HepG2 (cell line): ENCODE measurements at regions not wholly inside any gene's neighbourhood (a gene's known extent, or its start where the extent isn't known, plus 50 kb on each side); places are given as distances from the start of the nearest gene placed in this dataset.

Experiments used
- ATAC-seq: fragments of 200-7000 bp; cut with Tn5 transposase; 3 replicates; pipeline ENCODE4 v1.9.1; 2020; ENCODE audit warnings: mild to moderate bottlenecking, moderate library complexity
- BruUV-seq: library from RNA; stranded (reverse); fragments of 400-500 nt; replicated peaks from 2 replicates; lab custom pipeline; 2021; lab: Mats Ljungman, UMichigan
- CTCF ChIA-PET: fragments of 300-600 bp; formaldehyde crosslinking; extraction: SDS; loops from one replicate; lab custom pipeline; 2021; ENCODE audit warnings: low total read pairs, inconsistent platforms, low intra/inter-chr PET ratio; lab: Yijun Ruan, JAX
- POLR2A ChIA-PET: fragments of 350-600 bp; sonication (Branson Sonifier 250); formaldehyde crosslinking; loops from one replicate; lab custom pipeline; 2020; ENCODE audit warnings: antibody characterized with exemption, inconsistent platforms; lab: Yijun Ruan, JAX
- DNase-seq: peaks from one replicate; pipeline ENCODE4 v3.0.0-alpha.2; 2015; ENCODE audit warnings: low spot score
- FAIRE-seq: peaks from 3 replicates; lab custom pipeline; 2011; peaks lifted over from hg19 to GRCh38; lab: Jason Lieb, UNC
- H2AFZ ChIP-seq: one replicate; pipeline ENCODE4 v1.6.1; 2011; ENCODE audit warnings: low read length, inconsistent platforms
- H3K27ac ChIP-seq: fragments of 300-600 bp; 3 replicates; pipeline ENCODE4 v1.8.0; 2011; ENCODE audit warnings: mixed run types, mild to moderate bottlenecking, mixed read lengths, low read length, inconsistent platforms; ENCODE audit not compliant: insufficient read depth; ENCODE audit errors: extremely low read length
- H3K27me3 ChIP-seq, 2 experiments: fragments of 200-600 bp in 1 of 2; 2 replicates in 1 of 2; 3 replicates in 1 of 2; pipeline versions ENCODE4 v1.6.0 to v1.8.0; 2011; ENCODE audit warnings: low read length in 2 of 2, mild to moderate bottlenecking in 2 of 2, moderate library complexity in 2 of 2, inconsistent platforms in 1 of 2; ENCODE audit not compliant: insufficient read depth in 2 of 2, control insufficient read depth in 1 of 2
- H3K36me3 ChIP-seq, 2 experiments: fragments of 200-600 bp in 1 of 2; replicated peaks in 1 of 2; 2 replicates in 1 of 2; 3 replicates in 1 of 2; pipeline versions ENCODE4 v1.5.1 to v1.8.0; 2011; ENCODE audit warnings: low read length in 2 of 2, inconsistent platforms in 1 of 2; ENCODE audit not compliant: insufficient read depth in 2 of 2, control insufficient read depth in 1 of 2
- H3K4me1 ChIP-seq: 2 replicates; pipeline ENCODE4 v1.5.1; 2012; ENCODE audit warnings: low read length, inconsistent platforms; ENCODE audit not compliant: insufficient read depth
- H3K4me2 ChIP-seq: 2 replicates; pipeline ENCODE4 v1.6.0; 2011; ENCODE audit warnings: low read depth, low read length, inconsistent platforms
- H3K4me3 ChIP-seq, 3 experiments: fragments of 200-600 bp in 1 of 3; sonication (generic), shearing (Covaris generic) in 1 of 3; replicated peaks in 1 of 3; 2 replicates each; pipeline ENCODE4 v1.5.1; 2011 to 2016; ENCODE audit warnings: low read length in 3 of 3, inconsistent platforms in 2 of 3, low read depth in 2 of 3, mild to moderate bottlenecking in 2 of 3, control low read depth in 1 of 3, mixed read lengths in 1 of 3; ENCODE audit not compliant: insufficient read depth in 1 of 3
- H3K79me2 ChIP-seq: one replicate; pipeline ENCODE4 v1.6.1; 2011; ENCODE audit warnings: low read length, inconsistent platforms; ENCODE audit not compliant: insufficient read depth
- H3K9ac ChIP-seq: 2 replicates; pipeline ENCODE4 v1.6.0; 2011; ENCODE audit warnings: mild to moderate bottlenecking, low read depth, low read length, inconsistent platforms; ENCODE audit not compliant: insufficient read depth
- H3K9me3 ChIP-seq: 2 replicates; pipeline ENCODE4 v1.5.1; 2012; ENCODE audit warnings: mild to moderate bottlenecking, low read length
- H4K20me1 ChIP-seq: 2 replicates; pipeline ENCODE4 v1.6.0; 2011; ENCODE audit warnings: inconsistent platforms, mild to moderate bottlenecking, low read length, moderate library complexity; ENCODE audit not compliant: insufficient read depth
- GABPB1 ChIP-seq: IDR thresholded peaks from 2 replicates; pipeline ENCODE4 v1.6.1; 2016; ENCODE audit warnings: mild to moderate bottlenecking, missing genetic modification reagents, moderate library complexity, missing compliant biosample characterization
- HNF1B ChIP-seq: sonication (generic); formaldehyde crosslinking; IDR thresholded peaks from 2 replicates; pipeline ENCODE4 v1.5.1; 2020; ENCODE audit warnings: mild to moderate bottlenecking, moderate library complexity, missing genetic modification reagents
- HNRNPL ChIP-seq: fragments of 200-400 bp; formaldehyde crosslinking; IDR thresholded peaks from 2 replicates; pipeline ENCODE4 v1.6.1; 2017; ENCODE audit warnings: mild to moderate bottlenecking, low read depth, low read length
- HOXA7 ChIP-seq: sonication (generic); formaldehyde crosslinking; IDR thresholded peaks from 2 replicates; pipeline ENCODE4 v1.8.1; 2022; ENCODE audit warnings: mild to moderate bottlenecking, missing genetic modification reagents, moderate library complexity
- KDM3A ChIP-seq: IDR thresholded peaks from 2 replicates; pipeline ENCODE4 v1.6.1; 2018; ENCODE audit warnings: low read depth, missing compliant biosample characterization
- PCBP2 ChIP-seq: fragments of 200-400 bp; formaldehyde crosslinking; optimal IDR thresholded peaks from 2 replicates; pipeline ENCODE3; 2018; ENCODE audit warnings: low read length, low read depth; ENCODE audit not compliant: poor library complexity, severe bottlenecking
- SAFB2 ChIP-seq: sonication (generic); formaldehyde crosslinking; IDR thresholded peaks from 2 replicates; pipeline ENCODE4 v1.5.1; 2020; ENCODE audit warnings: missing genetic modification reagents, low read depth, mild to moderate bottlenecking, borderline replicate concordance
- SMARCC2 ChIP-seq: fragments of 450-650 bp; IDR thresholded peaks from 2 replicates; pipeline ENCODE4 v1.6.1; 2017; ENCODE audit warnings: antibody characterized with exemption, mild to moderate bottlenecking
- TMF1 ChIP-seq: sonication (generic); formaldehyde crosslinking; IDR thresholded peaks from 2 replicates; pipeline ENCODE4 v1.8.1; 2022; ENCODE audit warnings: low read depth, missing genetic modification reagents
- TRIM24 ChIP-seq: sonication (generic); formaldehyde crosslinking; IDR thresholded peaks from 2 replicates; pipeline ENCODE4 v1.8.0; 2022; ENCODE audit warnings: mild to moderate bottlenecking, missing genetic modification reagents
- ZNF451 ChIP-seq: sonication (generic); formaldehyde crosslinking; IDR thresholded peaks from 2 replicates; pipeline ENCODE4 v1.5.0; 2020; ENCODE audit warnings: mild to moderate bottlenecking, missing genetic modification reagents
- ZNF569 ChIP-seq: sonication (generic); formaldehyde crosslinking; IDR thresholded peaks from 2 replicates; pipeline ENCODE4 v1.5.0; 2020; ENCODE audit warnings: mild to moderate bottlenecking, missing genetic modification reagents, moderate library complexity, borderline replicate concordance
- ZNF766 ChIP-seq: sonication (generic); formaldehyde crosslinking; IDR thresholded peaks from 2 replicates; pipeline ENCODE4 v1.5.0; 2020; ENCODE audit warnings: missing genetic modification reagents, borderline replicate concordance
- ZNF782 ChIP-seq: sonication (generic); formaldehyde crosslinking; IDR thresholded peaks from 2 replicates; pipeline ENCODE4 v1.4.0; 2020; ENCODE audit warnings: missing genetic modification reagents, mild to moderate bottlenecking, borderline replicate concordance
- WGBS: methylation state at CpG from one replicate; pipeline ENCODE4 v1.1.6; 2017; ENCODE audit warnings: low lambda C conversion rate; 5-methylcytosine and 5-hydroxymethylcytosine counted together
- in situ Hi-C: cut with HindIII; loops from 2 replicates; pipeline ENCODE4 v1.10.0; 2017; ENCODE audit warnings: low pct_unique_long_range_greater_than_20kb; ENCODE audit not compliant: extremely low pct_ligation_motif_present
- intact Hi-C: fragments of 100-400 bp; cut with micrococcal nuclease; formaldehyde crosslinking; loops from one replicate; pipeline ENCODE4 v1.10.0; 2022; ENCODE audit not compliant: unreplicated experiment
- TF ChIP-seq, protein P1 (sequence below): sonication (generic); formaldehyde crosslinking; conservative IDR thresholded peaks from 2 replicates; pipeline ENCODE4 v1.4.0; 2020; ENCODE audit warnings: missing genetic modification reagents

DNA sequence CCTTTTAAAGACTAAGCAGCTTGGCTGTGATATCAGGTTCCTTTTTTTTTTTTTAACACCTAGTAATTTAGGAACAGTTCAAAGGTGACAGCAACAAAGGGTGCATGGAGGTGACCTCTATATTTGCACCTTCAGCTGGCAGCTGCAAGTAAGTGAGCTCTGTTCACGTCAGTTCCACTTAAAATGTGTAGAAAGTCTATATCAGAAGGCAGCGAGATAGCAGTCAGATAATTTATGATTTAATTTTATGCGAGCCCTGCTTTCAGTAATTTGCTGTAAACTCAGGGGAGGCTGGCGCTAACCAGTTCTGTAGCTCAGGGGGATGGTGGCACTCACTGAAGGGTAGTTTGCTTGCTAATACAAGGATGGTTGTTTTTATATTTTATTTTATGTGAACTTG, 602.8 kb upstream of the MMS22L start (continued):
- TF ChIP-seq HNF1B (CRISPR knock-in tag): no peak
- TF ChIP-seq PCBP2: no peak
- TF ChIP-seq SMARCC2: no peak
- TF ChIP-seq TMF1 (CRISPR knock-in tag): no peak
- no peak for TF ChIP-seq KDM3A (CRISPR knock-in tag)
- TF ChIP-seq ZNF782 (CRISPR knock-in tag): no peak
- TF ChIP-seq ZNF569 (CRISPR knock-in tag): no peak
- no peak for TF ChIP-seq ZNF451

- CTCF ChIA-PET: no interaction called here
- in situ Hi-C loops (no loop called here), intact Hi-C loops (no loop called here)
- Histone ChIP-seq H3K4me2 (no peak overlapping the region), H3K27ac (no peak overlapping the region), H3K9me3 (no peaks in the 10 kb centered on the region), H3K9ac (no peak overlapping the region), H3K4me3 (no peak overlapping the region), H3K79me2 (no peaks in the 10 kb centered on the region), H3K4me1 (no peaks in the 10 kb centered on the region), H4K20me1 (no peaks in the 10 kb centered on the region), H3K36me3 (no peaks in the 10 kb centered on the region), H2AFZ (no peak overlapping the region), H3K27me3 (no peaks in the 10 kb centered on the region)
- 13% methylated on average over 1 of the region's 1 CpG for WGBS
- DNase-seq (no peak), ATAC-seq (no peak), FAIRE-seq (no peak)
- BruUV-seq: no TSS peak
- POLR2A ChIA-PET: no interaction called here
- TF ChIP-seq SAFB2 (CRISPR knock-in tag) (no peak), ZNF766 (CRISPR knock-in tag) (no peak), HNRNPL (no peak), HOXA7 (CRISPR knock-in tag) (no peak), TRIM24 (CRISPR knock-in tag) (no peak), GABPB1 (no peak), TMF1 (CRISPR knock-in tag) (no peak)
- TF ChIP-seq, protein P1, sequence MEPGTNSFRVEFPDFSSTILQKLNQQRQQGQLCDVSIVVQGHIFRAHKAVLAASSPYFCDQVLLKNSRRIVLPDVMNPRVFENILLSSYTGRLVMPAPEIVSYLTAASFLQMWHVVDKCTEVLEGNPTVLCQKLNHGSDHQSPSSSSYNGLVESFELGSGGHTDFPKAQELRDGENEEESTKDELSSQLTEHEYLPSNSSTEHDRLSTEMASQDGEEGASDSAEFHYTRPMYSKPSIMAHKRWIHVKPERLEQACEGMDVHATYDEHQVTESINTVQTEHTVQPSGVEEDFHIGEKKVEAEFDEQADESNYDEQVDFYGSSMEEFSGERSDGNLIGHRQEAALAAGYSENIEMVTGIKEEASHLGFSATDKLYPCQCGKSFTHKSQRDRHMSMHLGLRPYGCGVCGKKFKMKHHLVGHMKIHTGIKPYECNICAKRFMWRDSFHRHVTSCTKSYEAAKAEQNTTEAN (CRISPR knock-in tag): no peak
Measured at GRCh38 chr6:97901531-97901930, 618.5 kb upstream of the MMS22L start.
